ENCODE measurements at regions not wholly inside any gene's neighbourhood (a gene's known extent, or its start where the extent isn't known, plus 50 kb on each side); places are given as distances from the start of the nearest gene placed in this dataset.

- TF ChIP-seq CTCF (conservative IDR thresholded peaks at IDR 0.05) (no peak), ZFX (IDR thresholded peaks at IDR 0.05) (no peak)
Observed at GRCh38 chr5:53165431-53166182, 56.0 kb upstream of the MOCS2 start.

All from C4-2B (cell line).